CD14-positive monocyte (primary cell): ENCODE measurements at regions not wholly inside any gene's neighbourhood (a gene's known extent, or its start where the extent isn't known, plus 50 kb on each side); places are given as distances from the start of the nearest gene placed in this dataset.

Source experiments
- DNase-seq, 3 donors: peaks; one replicate each; pipeline ENCODE4 v3.0.0-alpha.2; 2011 to 2022
- H2AFZ ChIP-seq: 2 replicates; pipeline ENCODE4 v1.6.0; 2012; ENCODE audit warnings: mild to moderate bottlenecking, low read depth, low read length, inconsistent platforms; ENCODE audit not compliant: insufficient read depth, poor library complexity, severe bottlenecking
- H3K27ac ChIP-seq, 2 donors: 1 replicate in 1 of 2; 2 replicates in 1 of 2; pipeline ENCODE4 v1.5.1; 2012 to 2013; ENCODE audit warnings: low read length in 2 of 2, control low read depth in 1 of 2, inconsistent platforms in 1 of 2, low read depth in 1 of 2, mild to moderate bottlenecking in 1 of 2
- H3K27me3 ChIP-seq, 2 donors: one replicate each; pipeline versions ENCODE4 v1.6.0 to v1.6.1; 2011 to 2013; ENCODE audit warnings: low read length in 2 of 2; ENCODE audit not compliant: control insufficient read depth in 2 of 2, insufficient read depth in 2 of 2
- H3K36me3 ChIP-seq, 2 donors: replicated peaks in 1 of 2; 1 replicate in 1 of 2; 2 replicates in 1 of 2; pipeline versions ENCODE4 v1.5.1 to v1.6.1; 2012 to 2013; ENCODE audit warnings: low read length in 2 of 2, control low read depth in 1 of 2, inconsistent platforms in 1 of 2, mild to moderate bottlenecking in 1 of 2; ENCODE audit not compliant: insufficient read depth in 2 of 2, control insufficient read depth in 1 of 2
- H3K4me1 ChIP-seq, 2 donors: 1 replicate in 1 of 2; 2 replicates in 1 of 2; pipeline versions ENCODE4 v1.5.1 to v1.6.1; 2012 to 2013; ENCODE audit warnings: low read length in 2 of 2, control low read depth in 1 of 2, inconsistent platforms in 1 of 2, mild to moderate bottlenecking in 1 of 2, moderate library complexity in 1 of 2; ENCODE audit not compliant: insufficient read depth in 2 of 2, control insufficient read depth in 1 of 2
- H3K4me2 ChIP-seq: replicated peaks from 2 replicates; pipeline ENCODE3; 2012; ENCODE audit warnings: low read length, moderate library complexity, mild to moderate bottlenecking; ENCODE audit not compliant: poor library complexity, severe bottlenecking; ENCODE audit errors: extremely low read depth
- H3K4me3 ChIP-seq, 3 experiments: fragments of 200-600 bp in 1 of 3; sonication (generic) in 1 of 3; replicated peaks in 1 of 3; 1 replicate in 2 of 3; 2 replicates in 1 of 3; pipeline ENCODE4 v1.5.1; 2011 to 2013; ENCODE audit warnings: low read length in 3 of 3, mild to moderate bottlenecking in 3 of 3, control low read depth in 2 of 3, low read depth in 2 of 3, inconsistent platforms in 1 of 3, moderate library complexity in 1 of 3
- H3K79me2 ChIP-seq: 2 replicates; pipeline ENCODE4 v1.6.0; 2012; ENCODE audit warnings: mild to moderate bottlenecking, control low read depth, inconsistent platforms, low read length, moderate library complexity; ENCODE audit not compliant: insufficient read depth
- H3K9ac ChIP-seq: 2 replicates; pipeline ENCODE4 v1.6.0; 2017; ENCODE audit warnings: low read length, mild to moderate bottlenecking; ENCODE audit not compliant: insufficient read depth, poor library complexity, severe bottlenecking
- H3K9me3 ChIP-seq, 2 donors: replicated peaks in 1 of 2; 1 replicate in 1 of 2; 2 replicates in 1 of 2; pipeline versions ENCODE4 v1.5.1 to v1.6.1; 2012 to 2013; ENCODE audit warnings: low read length in 2 of 2, control low read depth in 1 of 2; ENCODE audit not compliant: control insufficient read depth in 1 of 2, insufficient read depth in 1 of 2
- H4K20me1 ChIP-seq: 2 replicates; pipeline ENCODE4 v1.6.0; 2012; ENCODE audit warnings: mild to moderate bottlenecking, low read length, control low read depth, moderate library complexity; ENCODE audit not compliant: insufficient read depth
- H3K27ac Mint-ChIP-seq, 7 donors: one replicate each; pipeline ENCODE4 v1.8.0; 2020; ENCODE audit warnings: mild to moderate bottlenecking in 7 of 7, mixed read lengths in 7 of 7, moderate library complexity in 6 of 7, inconsistent platforms in 2 of 7
- H3K27me3 Mint-ChIP-seq, 3 donors: one replicate each; pipeline ENCODE4 v1.8.0; 2021 to 2022; ENCODE audit warnings: low read depth in 3 of 3, mild to moderate bottlenecking in 3 of 3, mixed read lengths in 3 of 3, moderate library complexity in 3 of 3, inconsistent platforms in 1 of 3
- H3K36me3 Mint-ChIP-seq, 2 donors: one replicate each; pipeline ENCODE4 v1.8.0; 2020; ENCODE audit warnings: mixed read lengths in 2 of 2, inconsistent platforms in 1 of 2, mild to moderate bottlenecking in 1 of 2
- H3K4me1 Mint-ChIP-seq: one replicate; pipeline ENCODE4 v1.8.0; 2020; ENCODE audit warnings: mild to moderate bottlenecking, mixed read lengths
- H3K4me3 Mint-ChIP-seq, 2 donors: one replicate each; pipeline ENCODE4 v1.8.0; 2020; ENCODE audit warnings: mild to moderate bottlenecking in 2 of 2, mixed read lengths in 2 of 2, moderate library complexity in 1 of 2
- H3K9me3 Mint-ChIP-seq, 7 donors: one replicate each; pipeline ENCODE4 v1.8.0; 2020 to 2022; ENCODE audit warnings: mixed read lengths in 7 of 7, mild to moderate bottlenecking in 6 of 7, moderate library complexity in 6 of 7, inconsistent platforms in 2 of 7
- CTCF ChIP-seq: fragments of 200-600 bp; IDR thresholded peaks from one replicate; pipeline ENCODE4 v1.8.0; 2022; ENCODE audit warnings: antibody characterized with exemption, mild to moderate bottlenecking
- WGBS: methylation state at CpG from one replicate; pipeline ENCODE4 v1.1.5; 2013; ENCODE audit warnings: missing lambda C conversion rate; ENCODE audit not compliant: insufficient coverage; 5-methylcytosine and 5-hydroxymethylcytosine counted together
- intact Hi-C, 2 donors: fragments of 100-400 bp; cut with micrococcal nuclease; formaldehyde crosslinking; loops; one replicate each; pipeline versions ENCODE4 v1.15.0 to v1.15.1; 2023

GRCh38 chr7:89958525-89959068 lies 195.7 kb upstream of the STEAP1 start:
- no peak overlapping the region for H3K9ac ChIP-seq
- no peak overlapping the region for H3K4me3 ChIP-seq
- intact Hi-C loops: no loop called here
- no peak overlapping the region for H3K4me3 Mint-ChIP-seq
- no peak overlapping the region for H3K27ac ChIP-seq
- H4K20me1 ChIP-seq: no peaks in the 10 kb centered on the region
- peaks cover 0 to 4% (median 2%) of the 10 kb centered on the region in 7 donors for H3K9me3 Mint-ChIP-seq
- no peak for DNase-seq
- H3K27ac Mint-ChIP-seq: no peak overlapping the region
- H3K4me1 Mint-ChIP-seq: no peaks in the 10 kb centered on the region
- no peaks in the 10 kb centered on the region for H3K27me3 Mint-ChIP-seq
- no peaks in the 10 kb centered on the region for H3K4me1 ChIP-seq
- H3K36me3 ChIP-seq: no peaks in the 10 kb centered on the region
- no peak for TF ChIP-seq CTCF
- H2AFZ ChIP-seq: no peak overlapping the region
- no peaks in the 10 kb centered on the region for H3K79me2 ChIP-seq
- H3K9me3 ChIP-seq: peaks cover 5 to 13% of the 10 kb centered on the region in 2 donors
- no peaks in the 10 kb centered on the region for H3K27me3 ChIP-seq
- no peak overlapping the region for H3K4me2 ChIP-seq
- H3K36me3 Mint-ChIP-seq: no peaks in the 10 kb centered on the region

- no peak overlapping the region for H3K27ac Mint-ChIP-seq
- H3K36me3 Mint-ChIP-seq: no peaks in the 10 kb centered on the region
- no peak overlapping the region for H3K27ac ChIP-seq
- WGBS: 85% methylated on average over 2 of the region's 4 CpGs
- no peak overlapping the region for H3K4me3 ChIP-seq
- H2AFZ ChIP-seq: no peak overlapping the region
- H3K79me2 ChIP-seq: no peaks in the 10 kb centered on the region
- H3K27me3 Mint-ChIP-seq: peaks cover 0 to 2% (median 0%) of the 10 kb centered on the region in 3 donors
- H3K27me3 ChIP-seq: no peaks in the 10 kb centered on the region
- no peak for DNase-seq
- no peak overlapping the region for H3K4me3 Mint-ChIP-seq
- intact Hi-C loops: no loop called here
- no peaks in the 10 kb centered on the region for H3K4me1 Mint-ChIP-seq
- H3K4me1 ChIP-seq: no peaks in the 10 kb centered on the region
- H3K9me3 Mint-ChIP-seq: peaks cover 0 to 16% (median 2%) of the 10 kb centered on the region in 7 donors
- no peaks in the 10 kb centered on the region for H4K20me1 ChIP-seq
- H3K4me2 ChIP-seq: no peak overlapping the region
- H3K9me3 ChIP-seq: peaks cover 6 to 13% of the 10 kb centered on the region in 2 donors
- no peaks in the 10 kb centered on the region for H3K36me3 ChIP-seq
- H3K9ac ChIP-seq: no peak overlapping the region
- no peak for TF ChIP-seq CTCF
These were observed 188.1 kb upstream of the STEAP1 start for GRCh38 chr7:89966067-89966664.
